ENCODE measurements at regions not wholly inside any gene's neighbourhood (a gene's known extent, or its start where the extent isn't known, plus 50 kb on each side); places are given as distances from the start of the nearest gene placed in this dataset.

DNA sequence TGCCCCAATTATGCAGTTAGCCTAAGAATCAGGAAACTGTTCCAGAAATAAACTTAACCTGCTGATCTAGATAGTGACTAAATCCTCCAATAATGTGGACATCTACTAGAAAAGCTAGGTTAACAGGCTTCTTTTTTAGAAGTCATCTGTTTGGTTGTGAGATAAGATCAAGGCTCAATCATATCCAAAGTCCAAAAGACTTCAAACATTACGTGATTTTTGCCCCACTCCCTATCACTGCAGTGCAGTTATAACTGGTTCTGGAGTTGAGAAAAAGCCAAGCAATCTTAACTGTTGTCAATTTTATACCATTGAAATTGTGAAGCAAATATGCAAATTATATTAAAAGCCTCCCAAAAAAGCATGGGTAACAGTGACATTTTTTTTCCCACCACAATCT is 781.4 kb downstream of the KLHL13 start:
- TF ChIP-seq POLR2A (IDR thresholded peaks at IDR 0.05), result no peak
- TF ChIP-seq, protein P1, sequence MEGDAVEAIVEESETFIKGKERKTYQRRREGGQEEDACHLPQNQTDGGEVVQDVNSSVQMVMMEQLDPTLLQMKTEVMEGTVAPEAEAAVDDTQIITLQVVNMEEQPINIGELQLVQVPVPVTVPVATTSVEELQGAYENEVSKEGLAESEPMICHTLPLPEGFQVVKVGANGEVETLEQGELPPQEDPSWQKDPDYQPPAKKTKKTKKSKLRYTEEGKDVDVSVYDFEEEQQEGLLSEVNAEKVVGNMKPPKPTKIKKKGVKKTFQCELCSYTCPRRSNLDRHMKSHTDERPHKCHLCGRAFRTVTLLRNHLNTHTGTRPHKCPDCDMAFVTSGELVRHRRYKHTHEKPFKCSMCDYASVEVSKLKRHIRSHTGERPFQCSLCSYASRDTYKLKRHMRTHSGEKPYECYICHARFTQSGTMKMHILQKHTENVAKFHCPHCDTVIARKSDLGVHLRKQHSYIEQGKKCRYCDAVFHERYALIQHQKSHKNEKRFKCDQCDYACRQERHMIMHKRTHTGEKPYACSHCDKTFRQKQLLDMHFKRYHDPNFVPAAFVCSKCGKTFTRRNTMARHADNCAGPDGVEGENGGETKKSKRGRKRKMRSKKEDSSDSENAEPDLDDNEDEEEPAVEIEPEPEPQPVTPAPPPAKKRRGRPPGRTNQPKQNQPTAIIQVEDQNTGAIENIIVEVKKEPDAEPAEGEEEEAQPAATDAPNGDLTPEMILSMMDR (IDR thresholded peaks at IDR 0.05), result no peak
